Lower leg skin (tissue), 4 donors: ENCODE measurements at regions not wholly inside any gene's neighbourhood (a gene's known extent, or its start where the extent isn't known, plus 50 kb on each side); places are given as distances from the start of the nearest gene placed in this dataset.
"Not testable (repeated sequence)": the region's sequence is repeated elsewhere in the genome, so short reads cannot be mapped to it uniquely, and the experiment has no call there.

Experiments
- DNase-seq, 2 donors: peaks; one replicate each; pipeline ENCODE4 v3.0.0-alpha.2; 2019; ENCODE audit warnings: low spot score in 2 of 2
- H3K4me3 ChIP-seq: fragments of 200-600 bp; sonication (generic); 2 replicates; pipeline ENCODE4 v1.5.1; 2017; ENCODE audit warnings: mild to moderate bottlenecking, low read depth; ENCODE audit not compliant: poor library complexity, severe bottlenecking
- POLR2A ChIP-seq, 2 donors: fragments of 450-650 bp; IDR thresholded peaks; one replicate each; pipeline ENCODE4 v1.6.1; 2016 to 2017; ENCODE audit warnings: antibody characterized with exemption in 2 of 2, mild to moderate bottlenecking in 1 of 2, moderate library complexity in 1 of 2
- WGBS, 2 donors: methylation state at CpG; one replicate each; pipeline ENCODE4 v1.1.5; 2018; 5-methylcytosine and 5-hydroxymethylcytosine counted together
- intact Hi-C: fragments of 100-400 bp; cut with DNase I; formaldehyde crosslinking; loops from one replicate; pipeline ENCODE4 v1.15.0; 2023; ENCODE audit warnings: low total_unique reads
- TF ChIP-seq, protein P1 (sequence below), 3 donors: fragments of 450-650 bp; IDR thresholded peaks; one replicate each; pipeline ENCODE4 v1.5.1; 2016; ENCODE audit warnings: antibody characterized with exemption in 3 of 3, mild to moderate bottlenecking in 3 of 3, moderate library complexity in 2 of 3

DNA sequence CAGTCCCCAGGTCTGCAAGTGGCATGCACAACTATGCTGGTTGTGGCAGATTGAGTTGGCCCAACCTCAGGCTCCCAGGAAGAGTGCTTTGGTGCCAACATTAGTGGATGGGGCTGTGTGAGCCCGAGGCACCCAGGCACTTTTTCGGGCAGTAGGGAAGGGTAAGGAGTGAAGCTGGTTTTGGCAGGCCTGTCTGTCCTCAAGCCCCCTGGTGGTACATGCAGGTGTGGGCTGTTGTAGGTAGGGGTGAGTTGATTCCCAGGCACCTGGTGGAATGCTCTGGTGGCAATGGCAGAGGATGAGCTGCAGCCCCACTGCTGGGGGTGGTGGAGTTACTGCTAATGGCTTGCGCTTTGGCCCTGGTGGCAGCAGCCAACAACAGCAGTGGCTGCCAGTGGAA, 723.7 kb upstream of the SLITRK1 start:
- no peak for DNase-seq
- no peak for TF ChIP-seq POLR2A (IDR thresholded peaks at IDR 0.05)
- TF ChIP-seq, protein P1, sequence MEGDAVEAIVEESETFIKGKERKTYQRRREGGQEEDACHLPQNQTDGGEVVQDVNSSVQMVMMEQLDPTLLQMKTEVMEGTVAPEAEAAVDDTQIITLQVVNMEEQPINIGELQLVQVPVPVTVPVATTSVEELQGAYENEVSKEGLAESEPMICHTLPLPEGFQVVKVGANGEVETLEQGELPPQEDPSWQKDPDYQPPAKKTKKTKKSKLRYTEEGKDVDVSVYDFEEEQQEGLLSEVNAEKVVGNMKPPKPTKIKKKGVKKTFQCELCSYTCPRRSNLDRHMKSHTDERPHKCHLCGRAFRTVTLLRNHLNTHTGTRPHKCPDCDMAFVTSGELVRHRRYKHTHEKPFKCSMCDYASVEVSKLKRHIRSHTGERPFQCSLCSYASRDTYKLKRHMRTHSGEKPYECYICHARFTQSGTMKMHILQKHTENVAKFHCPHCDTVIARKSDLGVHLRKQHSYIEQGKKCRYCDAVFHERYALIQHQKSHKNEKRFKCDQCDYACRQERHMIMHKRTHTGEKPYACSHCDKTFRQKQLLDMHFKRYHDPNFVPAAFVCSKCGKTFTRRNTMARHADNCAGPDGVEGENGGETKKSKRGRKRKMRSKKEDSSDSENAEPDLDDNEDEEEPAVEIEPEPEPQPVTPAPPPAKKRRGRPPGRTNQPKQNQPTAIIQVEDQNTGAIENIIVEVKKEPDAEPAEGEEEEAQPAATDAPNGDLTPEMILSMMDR (IDR thresholded peaks at IDR 0.05): no peak
- no peak overlapping the region for H3K4me3 ChIP-seq
- WGBS, 2 donors: 88 to 92% methylated on average over 3 of the region's 3 CpGs
- intact Hi-C loops: no loop called here

DNA sequence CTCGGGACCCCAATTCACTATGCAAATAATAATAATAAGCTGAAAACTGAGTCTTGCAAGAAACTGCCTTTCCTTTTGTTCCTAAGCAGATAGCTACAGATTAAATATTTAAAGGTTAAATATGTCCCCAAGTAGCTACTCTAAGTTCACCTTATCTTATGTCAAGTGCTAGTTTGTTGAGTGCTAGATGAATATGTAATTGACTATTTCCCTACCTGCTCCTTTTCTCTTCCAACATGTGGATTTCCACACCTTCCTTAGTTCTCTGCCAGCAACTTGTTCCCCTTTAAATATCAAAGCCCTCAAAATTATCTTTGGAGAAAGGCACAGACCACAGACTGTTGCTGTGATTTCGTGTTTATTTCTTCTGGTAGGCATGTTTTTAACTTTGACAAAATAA, 709.2 kb upstream of the SLITRK1 start:
- no peak for DNase-seq
- TF ChIP-seq, protein P1 (IDR thresholded peaks at IDR 0.05): no peak
- TF ChIP-seq POLR2A (IDR thresholded peaks at IDR 0.05): no peak
- intact Hi-C loops: no loop called here
- no peak overlapping the region for H3K4me3 ChIP-seq
- WGBS, 2 donors: 54 to 65% methylated on average over 2 of the region's 2 CpGs

DNA sequence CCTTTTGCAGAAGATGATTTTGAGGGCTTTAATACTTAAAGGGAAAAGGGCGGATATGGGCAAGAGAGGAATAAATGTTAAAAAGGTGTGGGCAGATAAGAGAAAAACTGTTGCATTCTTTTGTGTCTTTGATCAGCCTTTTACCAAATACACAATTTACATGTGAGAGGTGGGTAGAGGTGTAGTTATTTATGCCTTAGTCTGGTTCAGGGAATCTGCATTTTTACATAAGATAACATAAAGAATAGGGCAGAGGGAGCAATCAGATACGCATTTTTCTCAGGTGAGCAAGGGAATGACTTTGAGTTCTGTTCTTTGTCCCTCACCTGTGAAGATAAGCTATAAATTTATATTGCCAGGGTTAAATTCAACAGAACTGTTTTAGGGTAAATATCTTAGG, 708.4 kb upstream of the SLITRK1 start:
- no peak for TF ChIP-seq POLR2A (IDR thresholded peaks at IDR 0.05)
- TF ChIP-seq, protein P1 (IDR thresholded peaks at IDR 0.05): no peak
- no peak for DNase-seq
- intact Hi-C loops: no loop called here
- H3K4me3 ChIP-seq: no peak overlapping the region
- WGBS, 2 donors: 83 to 85% methylated on average over 2 of the region's 2 CpGs

DNA sequence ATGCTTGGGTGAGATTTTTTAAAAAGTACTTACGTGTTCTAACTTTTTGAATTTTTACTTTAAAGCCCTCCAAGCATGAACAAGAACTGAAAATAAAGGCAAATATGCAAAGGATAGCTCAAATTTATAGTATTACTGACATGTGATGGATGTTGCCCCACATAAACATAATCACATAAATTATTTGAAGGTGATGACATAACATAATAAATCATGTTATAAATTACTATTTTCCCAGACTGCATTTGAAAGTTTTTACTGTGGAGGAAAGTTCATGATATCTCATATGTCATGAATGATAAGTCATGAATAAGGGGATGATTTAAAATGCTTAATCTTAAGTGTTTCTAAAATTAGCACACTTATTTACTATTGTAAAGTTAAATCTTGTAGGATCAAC, 705.7 kb upstream of the SLITRK1 start:
- 61 to 67% methylated on average over 1 of the region's 1 CpG for WGBS, 2 donors
- intact Hi-C loops: no loop called here
- no peak for DNase-seq
- TF ChIP-seq POLR2A (IDR thresholded peaks at IDR 0.05): no peak
- TF ChIP-seq, protein P1 (IDR thresholded peaks at IDR 0.05): no peak
- no peak overlapping the region for H3K4me3 ChIP-seq

DNA sequence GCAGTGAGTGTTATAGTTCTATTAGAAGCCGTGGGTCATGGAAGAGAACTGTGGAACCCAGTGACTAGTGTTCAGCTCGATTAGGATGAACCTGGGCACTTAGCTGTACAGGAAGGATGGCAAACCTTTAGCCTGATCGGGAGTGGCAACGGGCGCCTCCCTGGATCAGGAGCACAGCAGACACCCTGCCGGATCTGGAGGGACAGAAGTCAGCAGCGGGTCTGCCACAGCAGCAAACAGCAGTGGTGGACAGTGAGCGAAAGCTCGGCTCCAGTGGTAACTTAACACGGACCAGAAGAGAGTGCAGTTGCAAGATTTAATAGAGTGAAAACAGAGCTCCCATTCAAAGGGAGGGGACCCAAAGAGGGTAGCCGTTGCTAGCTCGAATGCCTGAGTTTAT, 697.6 kb upstream of the SLITRK1 start:
- 90 to 91% methylated on average over 12 of the region's 12 CpGs for whole genome bisulfite sequencing, 2 donors
- DNase-seq, intact Hi-C loops, H3K4me3 ChIP-seq: not testable (repeated sequence)

DNA sequence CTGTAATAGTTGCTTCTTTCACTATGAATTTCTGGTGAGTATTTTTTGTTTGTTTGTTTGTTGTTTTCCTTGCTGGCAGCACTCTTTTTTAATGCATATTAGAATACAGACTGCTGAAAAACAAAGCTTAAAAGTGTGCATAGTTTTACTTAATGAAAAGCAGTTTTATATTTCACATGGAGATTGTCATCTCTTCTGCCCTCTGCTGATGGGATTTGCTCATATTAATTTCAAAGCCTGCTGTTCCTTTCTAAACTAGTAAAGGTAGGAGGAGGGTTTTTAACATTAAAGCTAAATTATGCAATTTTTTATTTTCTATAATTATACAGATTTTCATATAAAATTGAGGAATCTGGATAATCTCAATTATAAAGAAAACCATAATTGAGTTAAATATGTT, 692.6 kb upstream of the SLITRK1 start:
- intact Hi-C loops: no loop called here

More for the DNA sequence above, 692.6 kb upstream of the SLITRK1 start:
- no peak overlapping the region for H3K4me3 ChIP-seq
- no peak for DNase-seq
- no peak for TF ChIP-seq POLR2A (IDR thresholded peaks at IDR 0.05)
- TF ChIP-seq, protein P1 (IDR thresholded peaks at IDR 0.05): no peak
